HK-2 (cell line): ENCODE measurements at regions not wholly inside any gene's neighbourhood (a gene's known extent, or its start where the extent isn't known, plus 50 kb on each side); places are given as distances from the start of the nearest gene placed in this dataset.
A peak's percentile ranks its signal among the peaks of the same experiment; 100 is the strongest.
"Not testable (repeated sequence)": the region's sequence is repeated elsewhere in the genome, so short reads cannot be mapped to it uniquely, and the experiment has no call there.

Experiments
- DNase-seq: peaks from one replicate; pipeline ENCODE4 v3.0.0-alpha.2; 2018; ENCODE audit not compliant: unreplicated experiment

DNA sequence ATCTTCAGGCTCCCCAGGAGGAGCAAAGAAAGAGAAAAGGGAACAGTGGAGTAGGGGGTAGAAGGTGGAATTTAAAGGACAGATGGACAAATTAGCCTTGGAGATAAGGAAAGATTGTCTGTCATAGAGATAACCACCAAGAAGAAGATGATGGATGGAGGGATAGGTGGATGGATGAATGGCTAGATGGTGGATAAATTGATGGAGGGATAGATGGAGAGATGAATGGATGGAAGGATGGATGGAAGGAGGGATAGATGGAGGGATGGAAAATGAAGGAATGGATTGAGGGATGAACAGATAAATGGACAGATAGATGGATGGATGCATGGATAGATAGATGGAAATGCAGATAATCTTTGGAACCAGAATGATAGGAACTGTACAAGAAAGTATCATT lies 102.8 kb downstream of the TNFAIP3 start:
- DNase-seq: no peak

DNA sequence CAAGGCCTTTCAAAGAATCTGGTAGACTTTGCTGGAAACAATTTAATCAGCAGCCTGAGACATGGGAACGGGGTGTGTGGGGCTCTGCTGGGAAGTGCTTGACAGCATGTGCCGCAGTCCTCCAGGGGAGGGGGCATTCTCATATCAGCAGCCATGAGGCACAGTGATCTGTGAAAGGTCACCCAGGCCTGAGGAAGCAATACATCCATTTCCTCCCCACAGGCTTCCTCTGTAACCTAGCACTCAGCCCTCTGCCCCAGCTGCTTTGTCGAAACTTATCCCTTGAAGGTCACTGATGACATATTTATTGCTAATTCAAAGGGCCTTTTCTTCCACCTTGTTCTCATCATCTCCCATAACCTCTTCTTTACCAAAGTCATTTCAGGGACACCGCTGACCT lies 103.3 kb downstream of the TNFAIP3 start:
- DNase-seq: no peak

- DNase-seq: no peak
Observed at GRCh38 chr6:137973201-137973600, 106.1 kb downstream of the TNFAIP3 start.

DNA sequence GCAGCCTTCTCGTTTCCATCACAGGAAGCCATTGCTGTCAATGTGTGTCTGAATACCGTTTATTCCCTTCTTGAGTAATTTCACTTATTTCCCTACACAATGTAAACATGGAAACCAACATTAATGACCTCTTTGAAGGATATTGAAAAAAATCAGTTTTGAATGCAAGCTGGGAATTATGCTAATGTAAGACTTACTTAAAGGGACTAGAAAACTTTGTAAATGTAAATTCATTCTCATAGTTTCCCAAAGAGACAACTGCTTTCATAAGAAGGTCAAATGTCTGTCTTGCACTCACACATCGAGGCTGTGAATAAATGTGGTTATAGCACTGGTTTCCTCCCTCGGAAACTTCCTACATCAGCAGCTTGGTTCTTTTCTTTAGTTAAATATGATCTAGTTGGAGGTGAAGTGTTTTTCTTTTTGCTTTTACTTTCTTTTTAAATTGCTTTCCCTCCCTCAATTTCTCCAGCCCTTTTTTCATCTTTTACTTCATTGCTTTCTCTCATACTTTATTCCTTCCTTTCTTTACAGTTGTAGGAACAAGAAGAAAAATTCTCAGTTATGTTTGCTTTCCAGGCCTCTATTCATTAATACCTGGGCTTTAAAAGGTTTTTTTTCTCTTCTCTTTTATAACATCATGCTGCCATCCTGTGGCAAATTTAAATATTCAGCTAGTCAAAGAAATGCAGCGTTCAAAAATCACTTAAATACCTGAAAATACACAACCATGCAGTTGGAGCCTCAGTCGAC lies 108.3 kb downstream of the TNFAIP3 start:
- no peak for DNase-seq

DNA sequence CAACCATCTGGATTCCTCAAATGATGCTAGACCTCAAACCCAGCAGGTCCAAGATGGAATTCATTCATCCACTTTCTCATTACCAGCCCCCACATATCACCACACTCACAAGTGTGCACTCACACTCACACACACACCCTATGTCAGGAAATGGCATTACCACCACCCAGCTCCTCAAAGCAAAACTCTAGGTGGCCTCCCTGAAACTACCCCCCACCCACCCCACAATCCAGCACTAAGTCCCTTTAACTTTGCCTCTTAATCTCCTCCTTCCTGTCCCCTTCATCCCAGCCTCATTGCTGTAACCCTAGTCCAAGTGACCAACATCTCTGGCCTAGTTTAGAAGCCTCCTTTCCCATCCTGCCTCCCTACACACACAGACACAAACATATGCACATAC lies 109.4 kb downstream of the TNFAIP3 start:
- no peak for DNase-seq

GRCh38 chr6:137977206-137977605 lies 110.1 kb downstream of the TNFAIP3 start:
- no peak for DNase-seq

DNA sequence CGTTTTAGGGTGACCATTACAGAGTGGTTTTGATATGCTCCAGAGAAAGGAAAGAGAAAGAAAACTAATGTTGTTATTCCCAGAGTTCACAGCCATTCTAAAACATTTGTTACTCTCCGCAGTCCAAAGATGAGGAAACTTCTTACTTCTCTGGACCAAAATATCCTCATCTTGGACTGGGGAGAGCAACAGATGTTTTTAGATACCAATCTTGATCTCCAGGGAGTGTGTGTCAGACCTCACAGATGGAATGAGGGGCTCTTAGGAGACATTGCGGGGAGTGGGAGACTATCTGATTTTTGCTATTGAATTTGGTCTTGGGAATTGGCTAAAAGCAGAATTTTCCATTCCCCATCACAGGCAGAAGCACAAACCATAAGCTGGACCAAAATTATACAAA lies 110.8 kb downstream of the TNFAIP3 start:
- DNase-seq: no peak

GRCh38 chr6:137978252-137978896 lies 111.3 kb downstream of the TNFAIP3 start:
- DNase-seq: no peak

- not testable (repeated sequence) for DNase-seq
Observed at GRCh38 chr6:137979263-137979662, 112.2 kb downstream of the TNFAIP3 start.

DNA sequence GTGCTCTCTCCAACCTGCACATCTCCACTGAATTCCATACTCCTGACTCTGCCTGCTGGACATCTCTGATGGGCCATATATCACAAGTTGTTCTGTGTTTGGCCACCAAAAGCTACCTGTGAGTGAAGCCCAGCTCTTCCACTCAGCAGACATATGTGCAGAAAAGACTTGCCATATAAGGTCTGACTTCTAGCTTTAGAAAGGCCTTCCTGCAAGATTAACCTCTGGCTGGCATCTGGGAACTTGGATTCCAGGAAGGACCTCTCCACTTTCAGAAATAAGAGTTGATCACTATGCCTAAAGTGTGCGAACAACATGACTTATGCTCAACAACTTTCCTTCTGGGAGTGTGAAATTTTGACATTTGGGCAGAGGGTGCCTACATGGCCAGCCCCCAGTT lies 113.7 kb downstream of the TNFAIP3 start:
- no peak for DNase-seq

DNA sequence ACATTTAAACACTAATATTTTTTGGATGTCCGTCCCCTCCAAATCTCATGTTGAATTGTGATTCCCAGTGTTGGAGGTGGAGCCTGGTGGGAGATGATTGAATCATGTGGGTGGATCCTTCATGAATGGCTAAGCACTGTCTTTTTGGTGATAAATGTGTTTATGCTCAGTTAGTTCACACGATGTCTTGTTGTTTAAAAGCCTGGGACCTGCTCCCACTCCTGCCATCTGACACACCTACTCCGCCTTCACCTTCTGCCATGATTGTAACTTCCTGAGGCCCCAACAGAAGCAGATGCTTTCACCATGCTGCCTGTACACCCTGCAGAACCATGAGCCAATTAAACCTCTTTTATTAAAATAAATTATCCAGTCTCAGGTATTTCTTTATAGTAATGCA lies 114.7 kb downstream of the TNFAIP3 start:
- DNase-seq: no peak

GRCh38 chr6:137982418-137983189 lies 115.5 kb downstream of the TNFAIP3 start:
- no peak for DNase-seq

DNA sequence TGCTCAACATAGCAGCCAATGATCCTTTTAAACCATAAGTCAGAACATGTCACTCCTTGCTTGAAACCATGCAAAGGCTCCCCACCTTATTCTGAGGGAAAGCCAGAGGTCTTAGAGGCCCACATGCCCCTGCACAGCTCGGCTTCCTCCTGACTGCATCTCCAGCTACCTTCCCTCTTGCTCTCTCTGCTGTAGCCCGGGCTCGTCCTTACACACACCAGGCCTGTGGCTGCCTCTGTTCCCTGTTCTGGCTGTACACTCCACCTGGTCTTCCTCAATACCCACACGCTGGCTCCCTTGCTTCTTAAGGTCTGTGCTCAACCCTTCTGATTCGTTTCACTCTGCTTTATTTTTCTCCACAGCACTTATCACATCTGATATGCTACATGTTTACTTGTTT lies 116.2 kb downstream of the TNFAIP3 start:
- DNase-seq: no peak

GRCh38 chr6:137989664-137990063 lies 117.6 kb downstream of the PERP start:
- no peak for DNase-seq

- DNase-seq: no peak
Observed at GRCh38 chr6:137995371-137995770, 111.8 kb downstream of the PERP start.

- no peak for DNase-seq
Observed at GRCh38 chr6:137998461-137999019, 108.7 kb downstream of the PERP start.

DNA sequence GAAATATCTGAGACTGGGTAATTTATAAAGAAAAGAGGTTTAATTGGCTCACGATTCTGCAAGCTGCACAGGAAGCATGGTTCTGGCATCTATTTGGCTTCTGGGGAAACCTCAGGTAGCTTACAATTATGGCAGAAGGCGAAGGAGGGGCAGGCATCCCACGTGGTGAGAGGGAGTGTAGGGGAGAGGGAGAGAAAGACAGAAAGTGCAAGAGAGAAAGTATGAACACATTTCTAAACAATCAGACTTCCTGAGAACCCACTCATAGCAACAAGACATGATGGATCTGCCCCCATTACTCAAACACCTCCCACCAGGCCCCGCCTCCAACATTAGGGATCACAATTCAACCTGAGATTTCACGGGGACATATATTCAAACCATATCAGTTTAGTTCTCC lies 107.4 kb downstream of the PERP start:
- DNase-seq: no peak

GRCh38 chr6:138000941-138001340 lies 106.3 kb downstream of the PERP start:
- DNase-seq: no peak

DNA sequence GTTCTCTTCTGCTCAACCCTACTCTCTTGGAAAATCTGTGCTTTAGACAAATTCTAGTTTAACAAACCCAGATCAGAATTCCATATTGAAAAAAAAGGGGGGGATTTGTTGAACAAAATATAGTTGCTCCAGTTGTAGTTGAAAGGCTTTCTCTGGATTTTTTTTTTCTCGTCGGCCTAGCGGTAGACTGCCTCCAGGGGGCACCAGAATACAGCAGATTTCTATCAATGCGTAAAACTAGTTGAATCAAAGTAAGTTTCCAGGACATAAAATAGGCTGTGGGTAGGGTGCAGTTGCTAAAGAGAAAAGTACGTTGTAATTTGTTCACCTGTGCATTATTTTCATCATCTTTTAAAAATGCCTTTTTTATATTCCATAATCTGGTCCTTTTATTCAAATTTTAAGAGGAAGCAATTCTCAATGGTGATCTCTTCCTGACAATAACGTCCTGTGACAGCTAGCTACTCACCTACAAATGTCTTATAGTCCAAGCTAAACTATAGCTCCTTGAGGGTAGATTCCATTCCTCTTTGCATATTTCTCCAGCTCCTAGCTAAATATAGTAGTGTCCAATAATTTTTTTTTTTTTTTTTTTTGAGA lies 105.4 kb downstream of the PERP start:
- DNase-seq: peak; percentile 29

GRCh38 chr6:138004430-138005287 lies 102.6 kb downstream of the PERP start:
- DNase-seq: no peak

- no peak for DNase-seq
Observed at GRCh38 chr6:138005846-138006245, 101.4 kb downstream of the PERP start.
